ENCODE measurements at regions not wholly inside any gene's neighbourhood (a gene's known extent, or its start where the extent isn't known, plus 50 kb on each side); places are given as distances from the start of the nearest gene placed in this dataset.

DNA sequence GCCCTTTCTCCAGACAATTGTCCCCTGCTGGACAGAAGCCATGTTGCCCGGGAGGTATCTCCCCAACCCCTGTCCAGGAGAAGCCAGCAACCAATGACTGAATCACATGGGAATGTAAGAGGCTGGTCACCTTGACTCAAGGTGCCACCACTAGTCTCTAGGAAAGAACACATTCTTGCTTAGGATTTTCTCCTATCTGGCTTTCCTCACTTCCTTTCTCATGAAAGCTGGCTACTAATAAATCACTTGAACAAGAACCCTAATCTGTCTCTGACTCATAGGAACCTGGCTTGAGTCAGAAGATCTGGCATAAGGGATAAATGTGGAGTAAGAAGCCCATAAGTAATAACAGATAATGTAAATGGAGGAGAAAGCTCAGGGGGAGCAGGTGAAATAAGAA, 101.4 kb upstream of the C11orf87 start:
- TF ChIP-seq POLR2AphosphoS5 (IDR thresholded peaks at IDR 0.05), result no peak
- no peak for TF ChIP-seq POLR2A (IDR thresholded peaks at IDR 0.05)
- TF ChIP-seq EP300 (IDR thresholded peaks at IDR 0.05), result no peak
- TF ChIP-seq CTCF (IDR thresholded peaks at IDR 0.05), result no peak
- 50% methylated on average over 1 of the region's 1 CpG; no CpG with 5 or more reads in 1 of the 2 donors for WGBS, 2 donors (ENCODE audit: low coverage in 1 of 2)
- Histone ChIP-seq H3K27me3 (no peaks in the 10 kb centered on the region), H3K27ac (no peak overlapping the region), H3K9me3 (no peaks in the 10 kb centered on the region), H3K36me3 (no peaks in the 10 kb centered on the region), H3K4me3 (no peak overlapping the region), H3K4me1 (no peaks in the 10 kb centered on the region)
- no peak for ATAC-seq

GRCh38 chr11:109326781-109327180, 95.2 kb upstream of the C11orf87 start:
- Histone ChIP-seq H3K4me1 (no peaks in the 10 kb centered on the region), H3K4me3 (no peak overlapping the region), H3K36me3 (no peaks in the 10 kb centered on the region), H3K9me3 (no peaks in the 10 kb centered on the region), H3K27ac (no peak overlapping the region), H3K27me3 (no peaks in the 10 kb centered on the region)
- TF ChIP-seq POLR2A (IDR thresholded peaks at IDR 0.05), result no peak
- TF ChIP-seq POLR2AphosphoS5 (IDR thresholded peaks at IDR 0.05), result no peak
- TF ChIP-seq CTCF (IDR thresholded peaks at IDR 0.05), result no peak
- no peak for TF ChIP-seq EP300 (IDR thresholded peaks at IDR 0.05)
- WGBS, 2 donors (ENCODE audit: low coverage in 1 of 2), result 63 to 64% methylated on average over 1 of the region's 1 CpG
- ATAC-seq, result no peak

GRCh38 chr11:109329716-109330115, 92.3 kb upstream of the C11orf87 start:
- H3K4me3 ChIP-seq, result no peak overlapping the region
- H3K9me3 ChIP-seq, result no peaks in the 10 kb centered on the region
- TF ChIP-seq POLR2A (IDR thresholded peaks at IDR 0.05) (no peak), EP300 (IDR thresholded peaks at IDR 0.05) (no peak), CTCF (IDR thresholded peaks at IDR 0.05) (no peak), POLR2AphosphoS5 (IDR thresholded peaks at IDR 0.05) (no peak)
- H3K4me1 ChIP-seq, result no peaks in the 10 kb centered on the region
- no peaks in the 10 kb centered on the region for H3K36me3 ChIP-seq
- 75 to 78% methylated on average over 1 of the region's 2 CpGs for WGBS, 2 donors (ENCODE audit: low coverage in 1 of 2)
- H3K27ac ChIP-seq, result no peak overlapping the region
- H3K27me3 ChIP-seq, result no peaks in the 10 kb centered on the region
- ATAC-seq, result no peak

- TF ChIP-seq CTCF (IDR thresholded peaks at IDR 0.05) (no peak), EP300 (IDR thresholded peaks at IDR 0.05) (no peak), POLR2A (IDR thresholded peaks at IDR 0.05) (no peak), POLR2AphosphoS5 (IDR thresholded peaks at IDR 0.05) (no peak)
- 80 to 88% methylated on average over 1 of the region's 1 CpG for WGBS, 2 donors (ENCODE audit: low coverage in 1 of 2)
These were observed 83.9 kb upstream of the C11orf87 start for GRCh38 chr11:109338131-109338530.

DNA sequence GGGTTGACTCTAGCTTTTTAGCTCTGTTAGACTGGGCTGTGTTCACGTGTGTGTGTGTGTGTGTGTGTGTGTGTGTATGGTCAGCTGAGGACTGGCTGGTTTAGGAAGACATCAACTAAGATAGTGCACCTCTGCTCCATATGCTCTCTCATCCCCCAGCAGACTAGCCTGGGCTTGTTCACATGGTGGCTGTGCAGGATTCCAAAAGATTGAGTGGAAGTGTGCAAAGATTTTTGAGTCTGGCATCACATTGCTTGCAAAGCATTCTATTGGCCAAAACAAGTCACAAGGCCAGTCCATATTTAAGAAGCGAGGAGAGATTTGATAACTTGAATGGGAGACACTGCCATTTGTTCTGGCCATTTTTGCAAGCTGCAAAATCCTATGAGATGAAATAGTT, 79.7 kb upstream of the C11orf87 start:
- H3K9me3 ChIP-seq, result no peaks in the 10 kb centered on the region
- no peaks in the 10 kb centered on the region for H3K4me1 ChIP-seq
- ATAC-seq, result no peak
- H3K27me3 ChIP-seq, result no peaks in the 10 kb centered on the region
- H3K4me3 ChIP-seq, result no peak overlapping the region
- no peaks in the 10 kb centered on the region for H3K36me3 ChIP-seq
- no peak for TF ChIP-seq POLR2AphosphoS5 (IDR thresholded peaks at IDR 0.05)
- no peak for TF ChIP-seq POLR2A (IDR thresholded peaks at IDR 0.05)
- no peak for TF ChIP-seq CTCF (IDR thresholded peaks at IDR 0.05)
- no peak for TF ChIP-seq EP300 (IDR thresholded peaks at IDR 0.05)
- H3K27ac ChIP-seq, result no peak overlapping the region
- 64 to 90% methylated on average over 1 to 2 of the region's 2 CpGs for WGBS, 2 donors (ENCODE audit: low coverage in 1 of 2)

More at GRCh38 chr11:109338131-109338530, 83.9 kb upstream of the C11orf87 start:
- Histone ChIP-seq H3K36me3 (no peaks in the 10 kb centered on the region), H3K4me1 (no peaks in the 10 kb centered on the region), H3K9me3 (no peaks in the 10 kb centered on the region), H3K27ac (no peak overlapping the region), H3K4me3 (no peak overlapping the region), H3K27me3 (no peaks in the 10 kb centered on the region)
- ATAC-seq, result no peak

Measured in gastroesophageal sphincter (tissue), 4 donors.